ENCODE measurements at regions not wholly inside any gene's neighbourhood (a gene's known extent, or its start where the extent isn't known, plus 50 kb on each side); places are given as distances from the start of the nearest gene placed in this dataset.
"Not testable (repeated sequence)": the region's sequence is repeated elsewhere in the genome, so short reads cannot be mapped to it uniquely, and the experiment has no call there.

- not testable (repeated sequence) for H3K36me3 ChIP-seq (ENCODE audit: insufficient read depth, low read length); H3K4me1 ChIP-seq (ENCODE audit: insufficient read depth, low read length); H3K9ac ChIP-seq (ENCODE audit: low read depth, low read length); H3K9me3 ChIP-seq (ENCODE audit: control insufficient read depth, insufficient read depth, low read length)
Measured at GRCh38 chr3:87433445-87433844, 157.1 kb upstream of the POU1F1 start.

DNA sequence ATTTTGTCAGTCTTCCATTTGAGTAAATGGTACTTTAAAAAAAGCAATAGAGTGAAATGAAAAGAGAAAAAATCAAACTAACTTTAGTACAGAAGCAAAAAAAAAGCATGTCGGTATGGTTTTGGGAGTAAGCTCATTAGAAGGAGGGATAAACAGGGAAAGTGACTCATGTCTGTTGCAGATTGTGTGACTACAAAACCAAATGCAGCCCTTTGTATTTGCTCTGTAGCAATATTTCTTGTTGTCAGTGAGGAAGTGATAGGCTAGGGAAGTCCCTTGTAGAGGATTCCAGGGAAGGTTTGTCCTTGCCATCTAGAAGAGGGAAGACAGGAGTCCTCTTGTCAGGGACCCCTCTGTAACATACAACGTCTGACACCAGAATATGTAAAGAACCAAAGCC, 150.5 kb upstream of the POU1F1 start:
- 0 out of 2 replicates have a peak, but pooled peaks cover 4% of the 10 kb centered on the region for H3K9me3 ChIP-seq (ENCODE audit: control insufficient read depth, insufficient read depth, low read length)
- H3K9ac ChIP-seq (ENCODE audit: low read depth, low read length), result no peak overlapping the region
- no peaks in the 10 kb centered on the region for H3K36me3 ChIP-seq (ENCODE audit: insufficient read depth, low read length)
- H3K4me1 ChIP-seq (ENCODE audit: insufficient read depth, low read length), result no peaks in the 10 kb centered on the region

- Histone ChIP-seq H3K4me1 (ENCODE audit: insufficient read depth, low read length) (no peaks in the 10 kb centered on the region), H3K9ac (ENCODE audit: low read depth, low read length) (no peak overlapping the region), H3K9me3 (ENCODE audit: control insufficient read depth, insufficient read depth, low read length) (0 out of 2 replicates have a peak, but pooled peaks cover 4% of the 10 kb centered on the region), H3K36me3 (ENCODE audit: insufficient read depth, low read length) (no peaks in the 10 kb centered on the region)
Measured at GRCh38 chr3:87425056-87425455, 148.7 kb upstream of the POU1F1 start.

- no peak overlapping the region for H3K9ac ChIP-seq (ENCODE audit: low read depth, low read length)
- no peaks in the 10 kb centered on the region for H3K9me3 ChIP-seq (ENCODE audit: control insufficient read depth, insufficient read depth, low read length)
- no peaks in the 10 kb centered on the region for H3K36me3 ChIP-seq (ENCODE audit: insufficient read depth, low read length)
- H3K4me1 ChIP-seq (ENCODE audit: insufficient read depth, low read length), result no peaks in the 10 kb centered on the region
Measured at GRCh38 chr3:87423336-87423735, 147.0 kb upstream of the POU1F1 start.

DNA sequence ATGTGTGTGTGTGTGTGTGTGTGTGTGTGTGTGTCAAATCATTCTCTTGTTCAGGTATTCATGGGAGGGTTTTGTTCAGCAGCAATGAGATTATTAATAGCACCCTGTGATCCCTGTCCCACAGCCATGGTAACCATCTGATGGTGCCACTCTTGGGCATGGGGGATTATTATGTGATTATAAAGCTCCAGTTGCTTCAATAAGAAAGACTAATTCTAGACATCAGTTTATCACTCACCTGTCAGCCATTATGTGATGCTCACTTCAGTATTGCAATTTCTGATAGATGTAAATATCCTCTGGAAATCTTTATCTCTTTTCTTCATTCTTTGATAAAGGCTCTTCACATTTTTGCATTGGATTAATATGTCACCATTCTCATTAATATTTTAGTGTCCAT, 145.9 kb upstream of the POU1F1 start:
- Histone ChIP-seq H3K9me3 (ENCODE audit: control insufficient read depth, insufficient read depth, low read length) (no peaks in the 10 kb centered on the region), H3K9ac (ENCODE audit: low read depth, low read length) (no peak overlapping the region), H3K36me3 (ENCODE audit: insufficient read depth, low read length) (no peaks in the 10 kb centered on the region), H3K4me1 (ENCODE audit: insufficient read depth, low read length) (no peaks in the 10 kb centered on the region)

DNA sequence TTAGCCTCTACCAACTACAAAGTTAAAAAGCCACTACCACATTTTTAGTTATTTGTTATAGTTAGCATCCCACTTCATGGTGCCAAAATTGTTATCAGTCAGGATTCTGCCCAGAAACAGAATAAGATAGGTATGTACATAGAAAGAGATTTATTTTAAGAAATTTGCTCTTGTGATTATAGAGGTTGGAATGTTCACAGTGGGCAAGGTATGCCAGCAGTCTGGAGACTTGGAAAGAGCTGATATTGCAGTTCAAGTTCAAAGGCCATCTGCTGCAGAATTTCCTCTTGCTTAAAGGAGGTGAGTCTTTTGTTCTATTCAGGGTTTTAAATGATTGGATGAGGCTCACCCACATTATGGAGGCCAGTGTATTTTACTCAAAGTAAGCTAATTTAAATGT, 143.8 kb upstream of the POU1F1 start:
- Histone ChIP-seq H3K36me3 (ENCODE audit: insufficient read depth, low read length) (no peaks in the 10 kb centered on the region), H3K4me1 (ENCODE audit: insufficient read depth, low read length) (no peaks in the 10 kb centered on the region), H3K9me3 (ENCODE audit: control insufficient read depth, insufficient read depth, low read length) (no peaks in the 10 kb centered on the region), H3K9ac (ENCODE audit: low read depth, low read length) (no peak overlapping the region)

GRCh38 chr3:87414271-87414670, 137.9 kb upstream of the POU1F1 start:
- Histone ChIP-seq H3K36me3 (ENCODE audit: insufficient read depth, low read length) (no peaks in the 10 kb centered on the region), H3K9ac (ENCODE audit: low read depth, low read length) (no peak overlapping the region), H3K4me1 (ENCODE audit: insufficient read depth, low read length) (no peaks in the 10 kb centered on the region), H3K9me3 (ENCODE audit: control insufficient read depth, insufficient read depth, low read length) (no peaks in the 10 kb centered on the region)

DNA sequence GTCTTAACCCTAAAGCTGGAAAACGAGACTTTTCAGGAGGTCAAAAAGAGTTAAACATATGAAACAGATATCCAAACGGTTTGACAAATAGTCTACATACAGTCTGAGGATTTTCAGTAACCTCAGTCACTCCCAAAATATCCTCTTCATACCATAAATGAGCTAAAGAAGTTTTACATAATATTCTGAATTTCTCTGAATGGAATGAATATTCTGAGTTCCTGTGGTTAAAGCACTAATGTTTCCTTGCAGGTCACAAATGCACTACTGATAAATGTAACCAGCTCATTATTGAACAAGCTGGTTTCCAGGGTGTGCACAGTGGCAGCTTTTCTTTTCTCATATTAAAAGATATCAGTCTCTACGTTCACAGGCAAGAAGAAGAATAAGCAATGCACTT, 137.4 kb upstream of the POU1F1 start:
- no peak overlapping the region for H3K9ac ChIP-seq (ENCODE audit: low read depth, low read length)
- H3K36me3 ChIP-seq (ENCODE audit: insufficient read depth, low read length), result no peaks in the 10 kb centered on the region
- no peaks in the 10 kb centered on the region for H3K4me1 ChIP-seq (ENCODE audit: insufficient read depth, low read length)
- no peaks in the 10 kb centered on the region for H3K9me3 ChIP-seq (ENCODE audit: control insufficient read depth, insufficient read depth, low read length)

DNA sequence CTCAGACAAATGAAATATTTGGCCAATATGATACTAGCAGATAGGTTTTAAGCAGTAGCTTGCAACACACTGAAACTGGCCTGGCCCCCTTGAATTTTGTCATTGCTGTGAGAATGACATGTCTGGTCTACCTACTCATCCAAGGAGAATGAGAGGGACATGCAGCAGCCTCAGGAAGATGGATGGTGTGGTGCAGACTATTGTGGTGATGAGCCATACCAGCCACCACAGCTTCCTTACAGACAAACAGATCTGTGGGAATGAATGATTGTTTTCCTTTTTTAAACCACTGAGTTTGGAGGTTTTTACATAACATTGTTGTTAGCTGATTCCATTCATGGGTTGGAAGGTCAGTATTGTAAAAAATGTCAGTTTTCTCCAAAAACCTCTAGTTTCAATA, 133.7 kb upstream of the POU1F1 start:
- no peaks in the 10 kb centered on the region for H3K4me1 ChIP-seq (ENCODE audit: insufficient read depth, low read length)
- H3K9ac ChIP-seq (ENCODE audit: low read depth, low read length), result no peak overlapping the region
- no peaks in the 10 kb centered on the region for H3K36me3 ChIP-seq (ENCODE audit: insufficient read depth, low read length)
- no peaks in the 10 kb centered on the region for H3K9me3 ChIP-seq (ENCODE audit: control insufficient read depth, insufficient read depth, low read length)

DNA sequence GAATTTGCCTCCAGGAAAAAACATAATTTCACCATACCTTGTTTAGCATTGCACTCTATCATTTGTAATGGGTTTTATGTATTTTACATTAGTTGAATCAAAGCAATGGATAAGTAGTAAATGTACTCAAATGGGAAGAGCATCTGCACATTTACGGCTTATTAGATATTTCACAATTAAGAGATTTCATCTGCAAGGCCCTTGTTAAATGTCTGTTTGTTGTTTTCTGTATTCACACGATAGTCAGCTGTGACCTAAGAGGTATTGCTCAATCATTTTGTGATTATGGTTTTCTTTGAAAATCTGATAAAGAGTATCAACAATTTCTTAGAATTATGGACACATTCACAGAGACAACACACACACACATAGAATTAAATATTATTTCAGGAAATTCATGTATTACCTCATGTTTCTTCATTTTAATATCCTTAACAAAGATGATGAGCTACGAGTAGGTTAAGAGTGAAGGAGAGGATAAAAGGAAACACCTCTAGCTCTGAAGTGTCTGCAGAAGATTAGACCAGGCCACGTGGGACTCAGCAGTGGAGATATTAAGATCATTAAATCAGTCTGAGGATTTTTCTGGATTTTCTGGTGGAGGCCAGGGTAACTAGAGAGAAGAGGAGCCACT, 121.9 kb upstream of the POU1F1 start:
- Histone ChIP-seq H3K4me1 (ENCODE audit: insufficient read depth, low read length) (no peaks in the 10 kb centered on the region), H3K9me3 (ENCODE audit: control insufficient read depth, insufficient read depth, low read length) (no peaks in the 10 kb centered on the region), H3K36me3 (ENCODE audit: insufficient read depth, low read length) (no peaks in the 10 kb centered on the region), H3K9ac (ENCODE audit: low read depth, low read length) (no peak overlapping the region)

DNA sequence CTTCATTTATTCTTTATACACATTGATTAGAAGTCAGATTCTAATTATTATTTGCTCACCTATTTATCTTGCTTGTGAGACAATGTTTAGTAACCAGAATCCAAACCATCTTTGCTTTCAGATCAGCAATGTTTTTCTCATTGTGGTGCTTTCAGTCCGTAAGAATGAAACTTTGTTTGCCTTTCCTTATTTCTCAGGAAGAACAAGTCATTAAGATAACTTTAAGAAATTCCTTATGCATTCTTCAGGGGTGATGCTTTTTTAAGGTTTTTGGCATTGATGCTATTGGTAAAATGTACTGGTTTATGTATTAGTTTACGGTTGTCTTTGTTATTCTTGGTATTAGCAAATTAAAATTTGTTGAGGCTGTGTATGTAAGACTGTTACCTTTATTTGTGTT, 120.8 kb upstream of the POU1F1 start:
- no peak overlapping the region for H3K9ac ChIP-seq (ENCODE audit: low read depth, low read length)
- no peaks in the 10 kb centered on the region for H3K4me1 ChIP-seq (ENCODE audit: insufficient read depth, low read length)
- no peaks in the 10 kb centered on the region for H3K36me3 ChIP-seq (ENCODE audit: insufficient read depth, low read length)
- H3K9me3 ChIP-seq (ENCODE audit: control insufficient read depth, insufficient read depth, low read length), result no peaks in the 10 kb centered on the region

DNA sequence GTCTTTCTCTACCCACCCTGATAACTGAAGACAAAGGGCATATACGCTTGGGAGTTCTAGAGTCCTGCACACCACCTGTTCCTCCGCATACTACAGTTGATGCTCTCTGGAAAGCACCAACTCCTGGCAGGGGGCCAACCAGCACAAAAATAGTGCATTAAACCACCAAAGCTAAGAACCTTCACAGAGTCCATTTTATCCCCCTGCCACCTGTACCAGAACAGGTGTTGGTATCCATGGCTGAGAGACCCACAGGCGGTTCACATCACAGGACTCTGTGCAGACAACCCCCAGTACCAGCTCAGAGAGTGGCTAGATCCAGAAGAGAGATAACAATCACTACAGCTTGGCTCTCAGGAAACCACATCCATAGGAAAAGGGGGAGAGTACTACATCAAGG, 114.4 kb upstream of the POU1F1 start:
- Histone ChIP-seq H3K9ac (ENCODE audit: low read depth, low read length) (no peak overlapping the region), H3K4me1 (ENCODE audit: insufficient read depth, low read length) (no peaks in the 10 kb centered on the region), H3K9me3 (ENCODE audit: control insufficient read depth, insufficient read depth, low read length) (no peaks in the 10 kb centered on the region), H3K36me3 (ENCODE audit: insufficient read depth, low read length) (no peaks in the 10 kb centered on the region)

DNA sequence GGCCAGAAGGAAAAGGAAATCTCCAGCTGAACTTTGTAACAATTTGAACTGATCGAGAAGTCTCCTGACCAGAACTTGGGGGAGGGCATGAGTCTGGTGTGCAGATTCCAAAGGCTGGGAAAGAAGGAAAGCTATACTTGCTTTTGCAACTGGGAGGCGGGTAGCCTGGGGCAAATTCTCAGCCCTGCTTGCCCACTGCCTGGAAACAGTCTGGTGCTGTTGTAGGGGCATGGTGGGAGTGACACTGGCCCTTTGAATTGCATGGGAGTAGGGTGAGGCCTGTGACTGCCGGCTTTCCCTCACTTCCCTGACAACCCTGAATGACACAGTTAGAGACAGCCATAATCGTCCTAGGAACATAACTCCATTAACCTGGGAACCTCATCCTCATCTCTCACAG, 114.0 kb upstream of the POU1F1 start:
- Histone ChIP-seq H3K9ac (ENCODE audit: low read depth, low read length) (no peak overlapping the region), H3K4me1 (ENCODE audit: insufficient read depth, low read length) (no peaks in the 10 kb centered on the region)

DNA sequence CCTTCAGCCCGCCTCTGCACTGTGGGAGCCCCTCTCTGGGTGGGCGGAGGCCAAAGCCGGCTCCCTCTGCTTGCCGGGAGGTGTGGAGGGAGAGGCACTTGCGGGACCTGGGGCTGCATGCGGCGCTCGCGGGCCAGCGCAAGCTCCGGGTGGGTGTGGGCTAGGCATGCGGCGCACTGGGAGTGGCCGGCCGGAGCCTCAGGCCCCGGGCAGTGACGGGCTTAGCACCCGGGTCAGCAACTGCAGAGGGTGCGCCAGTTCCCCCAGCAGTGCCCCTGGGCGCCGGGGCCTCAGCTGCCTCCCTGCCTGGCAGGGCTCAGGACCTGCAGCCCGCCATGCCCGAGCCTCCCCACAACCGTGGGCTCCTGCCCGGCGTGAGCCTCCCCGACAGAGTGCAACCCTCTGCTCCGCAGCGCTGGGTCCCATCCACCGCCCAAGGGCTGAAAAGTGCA, 98.9 kb upstream of the POU1F1 start:
- Histone ChIP-seq H3K36me3 (ENCODE audit: insufficient read depth, low read length) (no peaks in the 10 kb centered on the region), H3K9ac (ENCODE audit: low read depth, low read length) (no peak overlapping the region), H3K9me3 (ENCODE audit: control insufficient read depth, insufficient read depth, low read length) (peaks cover 8% of the 10 kb centered on the region; the same call in 1 of the 2 replicates), H3K4me1 (ENCODE audit: insufficient read depth, low read length) (no peaks in the 10 kb centered on the region)

More for the DNA sequence above, 114.0 kb upstream of the POU1F1 start:
- H3K36me3 ChIP-seq (ENCODE audit: insufficient read depth, low read length), result no peaks in the 10 kb centered on the region
- no peaks in the 10 kb centered on the region for H3K9me3 ChIP-seq (ENCODE audit: control insufficient read depth, insufficient read depth, low read length)

- no peak overlapping the region for H3K9ac ChIP-seq (ENCODE audit: low read depth, low read length)
- no peaks in the 10 kb centered on the region for H3K36me3 ChIP-seq (ENCODE audit: insufficient read depth, low read length)
- H3K9me3 ChIP-seq (ENCODE audit: control insufficient read depth, insufficient read depth, low read length), result peaks cover 4% of the 10 kb centered on the region; the same call in 1 of the 2 replicates
Measured at GRCh38 chr3:87370007-87370406, 93.6 kb upstream of the POU1F1 start.

GRCh38 chr3:87367736-87368135, 91.4 kb upstream of the POU1F1 start:
- Histone ChIP-seq H3K9me3 (ENCODE audit: control insufficient read depth, insufficient read depth, low read length) (no peaks in the 10 kb centered on the region), H3K4me1 (ENCODE audit: insufficient read depth, low read length) (no peaks in the 10 kb centered on the region), H3K9ac (ENCODE audit: low read depth, low read length) (no peak overlapping the region), H3K36me3 (ENCODE audit: insufficient read depth, low read length) (no peaks in the 10 kb centered on the region)

More at GRCh38 chr3:87370007-87370406, 93.6 kb upstream of the POU1F1 start:
- no peaks in the 10 kb centered on the region for H3K4me1 ChIP-seq (ENCODE audit: insufficient read depth, low read length)
